ENCODE measurements at regions not wholly inside any gene's neighbourhood (a gene's known extent, or its start where the extent isn't known, plus 50 kb on each side); places are given as distances from the start of the nearest gene placed in this dataset.

DNA sequence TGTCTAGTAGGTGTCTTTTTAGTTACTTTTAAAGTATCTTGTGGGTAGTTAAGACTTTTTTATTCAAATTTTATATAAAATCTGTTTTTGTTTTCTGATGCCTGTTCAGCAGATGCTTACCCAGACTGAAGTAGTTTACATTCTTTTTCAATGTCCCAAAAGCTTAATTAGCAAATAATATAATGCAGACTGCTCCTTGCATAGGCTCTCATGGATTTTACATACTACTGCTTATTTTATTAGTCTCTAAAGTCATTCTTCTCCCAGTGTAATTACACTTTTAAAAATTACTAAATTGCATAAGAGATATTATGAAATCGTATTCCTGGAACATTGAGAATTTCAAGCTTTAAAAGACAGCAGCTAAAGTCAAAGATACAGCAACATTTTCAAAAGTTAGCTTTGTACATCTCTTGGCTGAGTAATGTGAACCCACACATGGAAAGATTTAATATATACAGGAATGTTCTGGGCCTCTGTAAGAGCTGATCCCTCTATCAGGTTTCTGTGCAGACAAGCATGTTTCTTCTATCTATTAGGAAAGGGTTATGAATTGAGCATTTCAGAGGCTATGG, 148.4 kb upstream of the SPRY1 start:
- no peaks in the 10 kb centered on the region for H3K36me3 ChIP-seq (ENCODE audit: insufficient read depth, low read length)
- H3K9me3 ChIP-seq (ENCODE audit: low read length): no peaks in the 10 kb centered on the region
- H3K9me2 ChIP-seq (ENCODE audit: insufficient read depth, low read length): no peaks in the 10 kb centered on the region
- TF ChIP-seq SMC3 (conservative IDR thresholded peaks at IDR 0.05; ENCODE audit: poor library complexity) (no peak), EP300 (conservative IDR thresholded peaks at IDR 0.05; ENCODE audit: poor library complexity, severe bottlenecking) (no peak), RAD21 (conservative IDR thresholded peaks at IDR 0.05) (no peak), EZH2 (IDR thresholded peaks at IDR 0.05; ENCODE audit: borderline replicate concordance, insufficient read depth, low read length, poor library complexity, severe bottlenecking) (no peak), MXI1 (conservative IDR thresholded peaks at IDR 0.05; ENCODE audit: poor library complexity, severe bottlenecking) (no peak), TAF1 (IDR thresholded peaks at IDR 0.05; ENCODE audit: low read depth) (no peak), POLR2AphosphoS5 (IDR thresholded peaks at IDR 0.05) (no peak)
- TF ChIP-seq, protein P1, sequence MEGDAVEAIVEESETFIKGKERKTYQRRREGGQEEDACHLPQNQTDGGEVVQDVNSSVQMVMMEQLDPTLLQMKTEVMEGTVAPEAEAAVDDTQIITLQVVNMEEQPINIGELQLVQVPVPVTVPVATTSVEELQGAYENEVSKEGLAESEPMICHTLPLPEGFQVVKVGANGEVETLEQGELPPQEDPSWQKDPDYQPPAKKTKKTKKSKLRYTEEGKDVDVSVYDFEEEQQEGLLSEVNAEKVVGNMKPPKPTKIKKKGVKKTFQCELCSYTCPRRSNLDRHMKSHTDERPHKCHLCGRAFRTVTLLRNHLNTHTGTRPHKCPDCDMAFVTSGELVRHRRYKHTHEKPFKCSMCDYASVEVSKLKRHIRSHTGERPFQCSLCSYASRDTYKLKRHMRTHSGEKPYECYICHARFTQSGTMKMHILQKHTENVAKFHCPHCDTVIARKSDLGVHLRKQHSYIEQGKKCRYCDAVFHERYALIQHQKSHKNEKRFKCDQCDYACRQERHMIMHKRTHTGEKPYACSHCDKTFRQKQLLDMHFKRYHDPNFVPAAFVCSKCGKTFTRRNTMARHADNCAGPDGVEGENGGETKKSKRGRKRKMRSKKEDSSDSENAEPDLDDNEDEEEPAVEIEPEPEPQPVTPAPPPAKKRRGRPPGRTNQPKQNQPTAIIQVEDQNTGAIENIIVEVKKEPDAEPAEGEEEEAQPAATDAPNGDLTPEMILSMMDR (IDR thresholded peaks at IDR 0.05; ENCODE audit: poor library complexity, severe bottlenecking): no peak
- TF ChIP-seq, protein P2, sequence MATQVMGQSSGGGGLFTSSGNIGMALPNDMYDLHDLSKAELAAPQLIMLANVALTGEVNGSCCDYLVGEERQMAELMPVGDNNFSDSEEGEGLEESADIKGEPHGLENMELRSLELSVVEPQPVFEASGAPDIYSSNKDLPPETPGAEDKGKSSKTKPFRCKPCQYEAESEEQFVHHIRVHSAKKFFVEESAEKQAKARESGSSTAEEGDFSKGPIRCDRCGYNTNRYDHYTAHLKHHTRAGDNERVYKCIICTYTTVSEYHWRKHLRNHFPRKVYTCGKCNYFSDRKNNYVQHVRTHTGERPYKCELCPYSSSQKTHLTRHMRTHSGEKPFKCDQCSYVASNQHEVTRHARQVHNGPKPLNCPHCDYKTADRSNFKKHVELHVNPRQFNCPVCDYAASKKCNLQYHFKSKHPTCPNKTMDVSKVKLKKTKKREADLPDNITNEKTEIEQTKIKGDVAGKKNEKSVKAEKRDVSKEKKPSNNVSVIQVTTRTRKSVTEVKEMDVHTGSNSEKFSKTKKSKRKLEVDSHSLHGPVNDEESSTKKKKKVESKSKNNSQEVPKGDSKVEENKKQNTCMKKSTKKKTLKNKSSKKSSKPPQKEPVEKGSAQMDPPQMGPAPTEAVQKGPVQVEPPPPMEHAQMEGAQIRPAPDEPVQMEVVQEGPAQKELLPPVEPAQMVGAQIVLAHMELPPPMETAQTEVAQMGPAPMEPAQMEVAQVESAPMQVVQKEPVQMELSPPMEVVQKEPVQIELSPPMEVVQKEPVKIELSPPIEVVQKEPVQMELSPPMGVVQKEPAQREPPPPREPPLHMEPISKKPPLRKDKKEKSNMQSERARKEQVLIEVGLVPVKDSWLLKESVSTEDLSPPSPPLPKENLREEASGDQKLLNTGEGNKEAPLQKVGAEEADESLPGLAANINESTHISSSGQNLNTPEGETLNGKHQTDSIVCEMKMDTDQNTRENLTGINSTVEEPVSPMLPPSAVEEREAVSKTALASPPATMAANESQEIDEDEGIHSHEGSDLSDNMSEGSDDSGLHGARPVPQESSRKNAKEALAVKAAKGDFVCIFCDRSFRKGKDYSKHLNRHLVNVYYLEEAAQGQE (IDR thresholded peaks at IDR 0.05; ENCODE audit: borderline replicate concordance): no peak
- H3K9ac ChIP-seq (ENCODE audit: low read length): no peak overlapping the region
- no peaks in the 10 kb centered on the region for H3K79me2 ChIP-seq (replicated peaks; ENCODE audit: insufficient read depth, low read length)
- H3K4me2 ChIP-seq (ENCODE audit: low read length): no peak overlapping the region
- no peaks in the 10 kb centered on the region for H3K27me3 ChIP-seq (ENCODE audit: insufficient read depth, low read depth, low read length)
- H3K4me3 ChIP-seq (ENCODE audit: low read length): no peak overlapping the region
- no peaks in the 10 kb centered on the region for H4K20me1 ChIP-seq (ENCODE audit: insufficient read depth)
- no peak overlapping the region for H2AFZ ChIP-seq (ENCODE audit: low read depth, low read length)
- no peaks in the 10 kb centered on the region for H3F3A ChIP-seq (ENCODE audit: insufficient read depth, low read length, poor library complexity, severe bottlenecking)
- no peak overlapping the region for H3K27ac ChIP-seq (ENCODE audit: low read length)

DNA sequence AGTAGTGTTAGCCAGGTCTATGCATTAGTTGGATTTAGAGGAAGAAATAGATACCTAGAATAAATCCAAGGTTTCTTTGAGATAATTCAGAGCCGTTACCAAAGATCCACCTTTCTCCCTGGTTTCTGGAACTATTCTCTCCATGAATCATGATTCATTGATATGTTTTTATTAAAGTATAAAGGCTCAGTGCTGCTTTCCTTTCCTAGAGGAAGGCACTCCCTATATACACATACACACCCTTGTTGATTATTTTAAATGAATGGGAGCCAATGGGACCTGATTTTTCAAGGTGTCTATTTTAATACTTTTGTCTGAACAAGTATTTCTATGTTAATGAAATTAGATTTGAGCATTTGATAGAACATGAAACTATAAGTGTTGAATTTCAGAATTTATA, 146.8 kb upstream of the SPRY1 start:
- Histone ChIP-seq H3F3A (ENCODE audit: insufficient read depth, low read length, poor library complexity, severe bottlenecking) (no peaks in the 10 kb centered on the region), H3K36me3 (ENCODE audit: insufficient read depth, low read length) (no peaks in the 10 kb centered on the region), H3K27ac (ENCODE audit: low read length) (no peak overlapping the region), H3K79me2 (replicated peaks; ENCODE audit: insufficient read depth, low read length) (no peaks in the 10 kb centered on the region), H3K4me3 (ENCODE audit: low read length) (no peak overlapping the region), H3K9me3 (ENCODE audit: low read length) (no peaks in the 10 kb centered on the region), H3K27me3 (ENCODE audit: insufficient read depth, low read depth, low read length) (no peaks in the 10 kb centered on the region), H3K4me2 (ENCODE audit: low read length) (no peak overlapping the region), H3K9me2 (ENCODE audit: insufficient read depth, low read length) (no peaks in the 10 kb centered on the region), H4K20me1 (ENCODE audit: insufficient read depth) (no peaks in the 10 kb centered on the region), H3K9ac (ENCODE audit: low read length) (no peak overlapping the region), H2AFZ (ENCODE audit: low read depth, low read length) (no peak overlapping the region)
- TF ChIP-seq, protein P1 (IDR thresholded peaks at IDR 0.05; ENCODE audit: poor library complexity, severe bottlenecking): no peak
- TF ChIP-seq POLR2AphosphoS5 (IDR thresholded peaks at IDR 0.05) (no peak), MXI1 (conservative IDR thresholded peaks at IDR 0.05; ENCODE audit: poor library complexity, severe bottlenecking) (no peak)
- TF ChIP-seq, protein P2 (IDR thresholded peaks at IDR 0.05; ENCODE audit: borderline replicate concordance): no peak
